Nephron (organoid): ENCODE measurements at regions not wholly inside any gene's neighbourhood (a gene's known extent, or its start where the extent isn't known, plus 50 kb on each side); places are given as distances from the start of the nearest gene placed in this dataset.
A peak's percentile ranks its signal among the peaks of the same experiment; 100 is the strongest.

Source experiments
- H3K27ac Mint-ChIP-seq, 3 experiments: 2 replicates each; pipeline ENCODE4 v1.8.0; 2020; ENCODE audit warnings: mixed read lengths in 3 of 3, mild to moderate bottlenecking in 2 of 3, moderate library complexity in 1 of 3
- H3K27me3 Mint-ChIP-seq: 2 replicates; pipeline ENCODE4 v1.8.0; 2021; ENCODE audit warnings: low read depth, mild to moderate bottlenecking, moderate library complexity, mixed read lengths
- H3K36me3 Mint-ChIP-seq: 2 replicates; pipeline ENCODE4 v1.8.0; 2020; ENCODE audit warnings: low read depth, mixed read lengths
- H3K4me1 Mint-ChIP-seq: 2 replicates; pipeline ENCODE4 v1.8.0; 2020; ENCODE audit warnings: mixed read lengths
- H3K4me3 Mint-ChIP-seq, 3 experiments: 2 replicates each; pipeline ENCODE4 v1.8.0; 2020; ENCODE audit warnings: mild to moderate bottlenecking in 3 of 3, mixed read lengths in 3 of 3, moderate library complexity in 2 of 3
- H3K9me3 Mint-ChIP-seq: 2 replicates; pipeline ENCODE4 v1.8.0; 2020; ENCODE audit warnings: mixed read lengths
- TF ChIP-seq, protein P1 (sequence below), 3 experiments: fragments of 200-600 bp; sonication (generic); IDR thresholded peaks; one replicate each; pipeline ENCODE4 v1.5.0; 2021; ENCODE audit warnings: antibody characterized with exemption in 3 of 3; ENCODE audit not compliant: unreplicated experiment in 3 of 3

DNA sequence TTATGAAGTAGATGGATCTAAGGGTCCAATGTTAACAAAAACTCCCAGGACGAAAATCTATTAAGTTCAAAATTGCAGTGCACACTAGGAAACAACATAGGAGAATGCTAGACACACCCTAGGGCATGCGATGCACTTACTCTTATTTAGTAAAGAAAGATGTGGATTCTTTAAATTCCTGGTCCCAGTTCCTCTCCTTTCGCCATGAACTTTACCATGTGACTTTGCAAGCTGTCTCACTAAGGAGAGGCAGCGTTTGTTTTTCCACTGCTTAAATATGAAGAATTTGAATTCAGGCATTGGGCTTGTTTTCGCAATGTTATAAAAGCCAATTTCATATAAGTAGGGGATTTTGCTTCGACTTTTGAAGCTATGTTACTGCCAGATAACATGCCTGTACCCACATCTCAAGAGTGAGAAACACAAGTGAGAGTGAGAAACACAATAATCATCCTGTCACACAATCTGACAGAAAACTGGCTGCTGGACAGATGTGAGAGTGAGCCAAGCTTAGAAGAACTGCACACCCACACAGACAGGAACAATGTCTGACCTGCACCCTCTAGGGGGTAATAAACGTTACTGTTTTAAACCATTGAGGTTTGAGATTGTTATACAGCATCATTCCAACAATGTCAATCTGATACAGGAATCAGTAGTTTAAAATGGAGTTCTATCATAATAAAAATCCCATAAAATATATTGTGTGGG lies 1308.4 kb downstream of the SLITRK5 start:
- Mint-ChIP-seq H3K4me1 (peaks cover 8% of the 10 kb centered on the region), H3K4me3 (no peak overlapping the region), H3K36me3 (no peaks in the 10 kb centered on the region), H3K27ac (peak overlapping the region in 1 of 3 experiments; percentile 21), H3K27me3 (peaks cover 5% of the 10 kb centered on the region), H3K9me3 (no peaks in the 10 kb centered on the region)
- TF ChIP-seq, protein P1, sequence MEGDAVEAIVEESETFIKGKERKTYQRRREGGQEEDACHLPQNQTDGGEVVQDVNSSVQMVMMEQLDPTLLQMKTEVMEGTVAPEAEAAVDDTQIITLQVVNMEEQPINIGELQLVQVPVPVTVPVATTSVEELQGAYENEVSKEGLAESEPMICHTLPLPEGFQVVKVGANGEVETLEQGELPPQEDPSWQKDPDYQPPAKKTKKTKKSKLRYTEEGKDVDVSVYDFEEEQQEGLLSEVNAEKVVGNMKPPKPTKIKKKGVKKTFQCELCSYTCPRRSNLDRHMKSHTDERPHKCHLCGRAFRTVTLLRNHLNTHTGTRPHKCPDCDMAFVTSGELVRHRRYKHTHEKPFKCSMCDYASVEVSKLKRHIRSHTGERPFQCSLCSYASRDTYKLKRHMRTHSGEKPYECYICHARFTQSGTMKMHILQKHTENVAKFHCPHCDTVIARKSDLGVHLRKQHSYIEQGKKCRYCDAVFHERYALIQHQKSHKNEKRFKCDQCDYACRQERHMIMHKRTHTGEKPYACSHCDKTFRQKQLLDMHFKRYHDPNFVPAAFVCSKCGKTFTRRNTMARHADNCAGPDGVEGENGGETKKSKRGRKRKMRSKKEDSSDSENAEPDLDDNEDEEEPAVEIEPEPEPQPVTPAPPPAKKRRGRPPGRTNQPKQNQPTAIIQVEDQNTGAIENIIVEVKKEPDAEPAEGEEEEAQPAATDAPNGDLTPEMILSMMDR (IDR thresholded peaks at IDR 0.05; ENCODE audit: unreplicated experiment in 3 of 3) = no peak

DNA sequence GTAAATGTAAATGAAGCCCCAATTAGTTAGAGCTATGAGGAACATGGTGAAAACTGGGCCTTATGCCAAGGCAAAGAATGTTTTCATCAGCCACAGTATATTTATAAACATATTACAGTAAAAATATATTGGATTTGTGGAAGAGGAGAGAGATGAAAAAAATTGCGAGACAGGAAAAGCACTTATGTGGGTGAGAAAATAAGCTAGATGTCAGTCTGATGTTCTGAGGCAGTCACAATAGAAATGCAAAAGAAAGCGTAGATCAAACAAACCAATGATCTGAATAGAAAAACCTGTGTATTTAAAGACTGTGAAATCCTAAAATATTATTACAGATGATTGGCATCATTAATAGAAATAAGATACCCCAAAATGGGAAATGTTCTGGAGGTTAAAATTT lies 1332.5 kb downstream of the SLITRK5 start:
- Mint-ChIP-seq H3K9me3 (no peaks in the 10 kb centered on the region), H3K36me3 (no peaks in the 10 kb centered on the region), H3K27ac (no peak overlapping the region), H3K4me3 (no peak overlapping the region), H3K27me3 (no peaks in the 10 kb centered on the region), H3K4me1 (no peaks in the 10 kb centered on the region)
- TF ChIP-seq, protein P1 (IDR thresholded peaks at IDR 0.05; ENCODE audit: unreplicated experiment in 3 of 3) = no peak

DNA sequence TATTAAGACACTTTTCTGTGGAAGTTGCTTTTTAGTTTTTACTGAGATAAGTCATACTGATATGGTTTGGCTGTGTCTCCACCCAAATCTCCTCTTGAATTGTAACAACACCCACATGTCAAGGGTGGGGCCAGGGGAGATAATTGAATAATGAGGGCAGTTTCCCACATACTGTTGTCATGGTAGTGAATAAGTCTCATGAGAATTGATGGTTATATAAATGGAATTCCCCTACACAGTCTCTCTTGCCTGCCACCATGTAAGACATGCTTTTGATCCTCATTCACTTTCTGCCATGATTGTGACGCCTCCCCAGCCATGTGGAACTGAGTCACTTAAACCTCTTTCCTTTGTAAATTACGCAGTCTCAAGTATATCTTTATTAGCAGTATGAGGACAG lies 1340.4 kb downstream of the SLITRK5 start:
- Mint-ChIP-seq H3K9me3 (no peaks in the 10 kb centered on the region), H3K4me1 (no peaks in the 10 kb centered on the region), H3K27me3 (no peaks in the 10 kb centered on the region), H3K4me3 (no peak overlapping the region), H3K36me3 (no peaks in the 10 kb centered on the region), H3K27ac (no peak overlapping the region)
- TF ChIP-seq, protein P1 (IDR thresholded peaks at IDR 0.05; ENCODE audit: unreplicated experiment in 3 of 3) = no peak

DNA sequence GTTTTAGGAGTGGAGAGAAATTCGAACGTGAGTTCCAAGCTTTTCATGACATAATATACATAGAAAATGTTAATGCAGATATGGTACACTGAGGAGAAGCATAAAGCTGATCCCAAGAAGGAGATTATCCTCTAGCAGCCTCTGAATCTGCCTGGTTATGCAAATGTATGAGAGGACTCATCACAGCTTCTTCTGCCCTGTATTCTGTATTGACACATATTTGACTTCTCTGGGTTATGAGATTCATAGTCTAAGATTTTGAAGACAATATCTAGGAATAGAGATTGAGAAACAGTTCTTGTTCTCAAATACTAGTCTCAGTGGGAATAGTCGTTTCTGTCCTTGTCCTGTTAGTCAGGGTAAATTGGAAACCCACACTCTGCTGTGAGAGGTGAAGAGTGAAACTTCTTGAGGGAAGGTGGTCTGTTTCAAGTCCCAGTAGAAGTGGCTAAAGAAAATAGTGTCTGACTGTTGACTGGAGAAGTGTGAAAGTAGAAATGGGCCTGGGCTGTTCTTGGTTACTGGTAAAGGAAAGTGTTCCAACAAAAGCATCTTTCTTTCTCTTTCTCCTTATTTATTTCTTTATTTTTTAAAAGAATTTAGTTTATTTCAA lies 1356.6 kb downstream of the SLITRK5 start:
- Mint-ChIP-seq H3K9me3 (no peaks in the 10 kb centered on the region), H3K27me3 (no peaks in the 10 kb centered on the region), H3K36me3 (no peaks in the 10 kb centered on the region), H3K4me1 (no peaks in the 10 kb centered on the region), H3K4me3 (no peak overlapping the region), H3K27ac (no peak overlapping the region)
- TF ChIP-seq, protein P1 (IDR thresholded peaks at IDR 0.05; ENCODE audit: unreplicated experiment in 3 of 3) = no peak

DNA sequence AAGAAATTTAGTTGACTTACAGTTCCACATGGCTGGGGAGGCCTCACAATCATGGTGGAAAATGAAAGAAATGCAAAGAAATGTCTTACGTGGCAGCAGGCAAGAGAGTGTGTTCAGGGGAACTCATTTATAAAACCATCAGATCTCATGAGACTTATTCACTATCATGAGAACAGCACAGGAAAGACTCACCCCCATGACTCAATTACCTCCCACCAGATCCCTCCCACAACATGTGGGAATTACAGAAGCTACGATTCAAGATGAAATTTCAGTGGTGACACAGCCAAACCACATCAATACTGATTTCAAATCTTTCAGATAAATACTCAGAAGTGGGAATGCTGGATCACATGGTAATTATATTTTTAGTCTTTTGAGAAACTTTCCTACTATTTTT lies 1357.9 kb downstream of the SLITRK5 start:
- H3K4me3 Mint-ChIP-seq = no peak overlapping the region
- no peak overlapping the region for H3K27ac Mint-ChIP-seq
- peaks cover 8% of the 10 kb centered on the region for H3K9me3 Mint-ChIP-seq
- H3K27me3 Mint-ChIP-seq = no peaks in the 10 kb centered on the region
- peaks cover 7% of the 10 kb centered on the region for H3K36me3 Mint-ChIP-seq
- no peaks in the 10 kb centered on the region for H3K4me1 Mint-ChIP-seq
- TF ChIP-seq, protein P1 (IDR thresholded peaks at IDR 0.05; ENCODE audit: unreplicated experiment in 3 of 3) = no peak

DNA sequence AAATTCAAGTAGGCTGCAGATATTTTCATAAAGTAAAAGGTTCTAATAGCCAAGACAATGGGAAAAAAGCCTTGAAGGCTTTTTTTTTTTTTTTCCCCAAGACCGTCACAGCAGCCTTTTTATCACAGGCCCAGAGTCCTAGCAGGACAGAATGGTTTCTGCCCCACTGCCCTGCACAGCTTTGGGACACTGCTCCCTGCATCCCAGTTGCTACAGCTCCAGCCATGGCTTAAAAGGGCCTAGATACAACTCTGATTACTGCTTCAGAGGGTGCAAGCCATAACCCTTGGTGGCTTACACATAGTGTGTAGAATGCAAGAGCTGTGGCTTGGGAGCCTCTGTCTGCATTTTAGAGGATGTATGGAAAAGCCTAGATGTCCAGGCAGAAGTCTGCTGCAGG lies 1362.8 kb downstream of the SLITRK5 start:
- H3K27ac Mint-ChIP-seq = no peak overlapping the region
- peaks cover 12% of the 10 kb centered on the region for H3K9me3 Mint-ChIP-seq
- no peaks in the 10 kb centered on the region for H3K4me1 Mint-ChIP-seq
- TF ChIP-seq, protein P1 (IDR thresholded peaks at IDR 0.05; ENCODE audit: unreplicated experiment in 3 of 3) = no peak
- H3K4me3 Mint-ChIP-seq = no peak overlapping the region
- no peaks in the 10 kb centered on the region for H3K27me3 Mint-ChIP-seq
- H3K36me3 Mint-ChIP-seq = peaks cover 10% of the 10 kb centered on the region
